ENCODE measurements at regions not wholly inside any gene's neighbourhood (a gene's known extent, or its start where the extent isn't known, plus 50 kb on each side); places are given as distances from the start of the nearest gene placed in this dataset.

DNA sequence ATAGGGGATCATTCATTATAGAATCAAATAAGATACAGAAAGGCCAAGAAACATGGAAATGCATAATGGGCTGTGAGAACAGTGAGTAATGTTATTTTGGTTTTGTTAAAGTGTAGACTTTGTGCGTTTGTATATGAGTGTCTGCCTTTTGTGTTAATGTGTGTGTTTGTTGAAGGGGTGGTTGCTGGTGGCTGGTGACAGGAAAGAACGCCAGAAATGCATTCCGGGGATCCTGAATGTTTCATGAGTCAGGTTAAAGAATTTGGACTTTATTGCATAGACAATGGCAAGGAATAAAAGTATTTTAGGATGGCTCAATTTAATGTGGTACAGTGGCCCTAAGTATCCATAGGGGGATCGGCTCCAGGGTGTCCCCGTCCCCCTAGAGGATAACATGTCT is 1228.9 kb downstream of the PCDH7 start:
- no peak for DNase-seq (ENCODE audit: low spot score)

DNA sequence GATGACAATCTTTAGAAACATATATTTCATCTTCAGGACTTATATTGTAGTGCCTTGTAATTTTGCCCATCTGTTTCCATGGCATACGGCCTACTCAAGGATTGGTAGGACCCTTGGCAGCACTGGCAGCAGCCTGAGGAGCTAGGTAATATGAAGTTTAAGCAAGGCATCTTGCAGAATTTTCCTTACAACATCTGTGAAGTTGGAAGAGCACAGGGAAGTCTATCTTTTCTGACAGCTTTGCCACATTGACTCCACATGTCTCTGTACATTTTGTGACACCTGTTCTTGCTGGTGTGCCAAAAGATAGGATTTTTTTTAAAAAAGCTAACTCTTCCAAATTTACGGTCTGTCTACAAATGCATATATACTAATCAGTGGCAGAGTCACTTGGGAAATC is 1235.2 kb downstream of the PCDH7 start:
- DNase-seq (ENCODE audit: low spot score), result no peak

DNA sequence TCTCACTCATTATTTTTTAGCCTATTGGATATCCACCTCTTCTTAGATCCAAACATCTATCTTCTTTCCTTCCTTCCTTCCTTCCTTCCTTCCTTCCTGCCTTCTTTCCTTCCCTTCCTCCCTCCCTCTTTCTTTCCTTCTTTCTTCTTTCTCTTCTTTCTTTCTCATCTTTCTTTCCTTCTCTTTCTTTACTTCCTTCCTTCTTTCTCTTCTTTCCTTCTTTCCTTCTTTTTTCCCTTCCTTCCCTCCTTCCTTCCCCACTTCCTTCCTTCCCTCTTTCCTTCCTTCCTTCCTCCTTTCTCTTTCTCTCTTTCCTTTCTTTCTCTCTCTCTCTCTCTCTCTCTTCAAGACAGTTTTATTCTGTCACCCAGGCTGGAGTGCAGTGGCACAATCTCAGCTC is 1239.8 kb downstream of the PCDH7 start:
- DNase-seq (ENCODE audit: low spot score), result no peak

DNA sequence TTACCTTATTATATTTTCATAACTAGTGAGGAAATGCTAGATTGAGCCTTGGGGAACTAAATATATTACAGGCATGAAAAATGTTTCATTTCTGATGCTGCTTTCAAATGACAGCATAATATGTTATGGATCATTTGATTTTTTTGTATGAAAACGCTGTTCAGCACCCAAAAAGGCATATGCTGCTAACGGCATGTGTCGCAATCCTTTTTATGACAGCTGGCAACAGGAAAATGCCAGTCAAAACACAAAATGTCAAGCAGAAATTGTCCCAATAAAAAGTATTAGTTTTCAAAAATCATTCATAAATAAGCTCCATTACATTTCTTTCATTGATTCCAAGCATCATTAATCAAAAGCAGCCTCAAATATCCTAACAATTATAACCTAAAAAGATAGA is 1244.5 kb downstream of the PCDH7 start:
- DNase-seq (ENCODE audit: low spot score), result no peak

DNA sequence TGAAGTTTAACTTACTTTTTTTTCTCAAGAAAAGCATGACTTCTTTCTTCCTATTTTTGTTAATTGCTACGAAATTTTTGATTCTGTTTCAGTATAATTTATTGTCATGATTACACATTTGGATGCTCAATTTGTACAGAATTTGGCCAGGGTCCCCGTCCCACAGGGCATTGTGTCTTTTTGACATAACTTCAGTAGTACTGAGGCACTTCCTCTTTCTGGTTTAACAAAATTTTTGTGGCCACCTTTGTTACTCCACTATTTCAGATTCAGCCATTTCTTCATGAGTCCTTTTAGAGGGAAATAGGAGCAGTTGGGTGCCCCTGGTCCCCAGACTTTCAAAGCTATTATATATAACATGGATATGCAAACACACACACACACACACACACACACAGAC is 1248.7 kb downstream of the PCDH7 start:
- no peak for DNase-seq (ENCODE audit: low spot score)

DNA sequence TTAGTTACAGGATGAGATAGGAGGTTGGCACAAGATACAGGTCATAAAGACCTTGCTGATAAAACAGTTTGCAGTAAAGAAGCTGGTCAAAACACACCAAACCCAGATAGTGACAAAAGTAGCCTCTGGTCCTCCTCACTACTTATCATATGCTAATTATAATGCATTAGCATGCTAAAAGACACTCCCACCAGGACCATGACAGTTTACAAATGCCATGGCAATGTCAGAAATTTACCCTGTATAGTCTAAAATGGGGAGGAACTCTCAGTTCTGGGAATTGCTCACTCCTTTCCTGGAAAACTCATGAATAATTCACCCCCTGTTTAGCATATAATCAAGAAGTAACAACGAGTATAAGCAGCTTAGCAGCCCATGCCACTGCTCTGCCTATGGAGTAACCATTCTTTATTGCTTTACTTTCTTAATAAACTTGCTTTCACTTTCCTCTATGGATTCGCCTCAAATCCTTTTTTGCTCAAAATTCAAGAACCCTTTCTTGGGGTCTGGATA is 1254.4 kb downstream of the PCDH7 start:
- no peak for DNase-seq (ENCODE audit: low spot score)

DNA sequence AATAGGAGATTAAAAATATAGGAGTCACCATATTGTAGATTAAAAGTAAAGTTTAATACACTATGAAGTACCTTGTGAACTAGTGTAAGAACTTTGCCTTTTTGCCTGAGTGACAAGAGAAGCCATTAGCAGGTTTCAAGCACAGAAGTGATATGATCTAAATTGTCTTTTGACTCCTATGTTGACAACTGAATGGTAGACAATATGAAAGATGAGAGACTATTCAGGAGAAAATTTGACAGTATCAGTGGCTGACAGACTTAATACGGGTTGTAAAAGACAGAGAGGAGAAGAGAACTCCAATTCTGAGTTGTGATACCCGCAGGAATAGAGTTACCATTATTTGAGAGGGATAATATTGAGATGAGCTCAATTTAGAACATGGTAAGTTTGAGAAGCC is 1259.8 kb downstream of the PCDH7 start:
- DNase-seq (ENCODE audit: low spot score), result no peak

DNA sequence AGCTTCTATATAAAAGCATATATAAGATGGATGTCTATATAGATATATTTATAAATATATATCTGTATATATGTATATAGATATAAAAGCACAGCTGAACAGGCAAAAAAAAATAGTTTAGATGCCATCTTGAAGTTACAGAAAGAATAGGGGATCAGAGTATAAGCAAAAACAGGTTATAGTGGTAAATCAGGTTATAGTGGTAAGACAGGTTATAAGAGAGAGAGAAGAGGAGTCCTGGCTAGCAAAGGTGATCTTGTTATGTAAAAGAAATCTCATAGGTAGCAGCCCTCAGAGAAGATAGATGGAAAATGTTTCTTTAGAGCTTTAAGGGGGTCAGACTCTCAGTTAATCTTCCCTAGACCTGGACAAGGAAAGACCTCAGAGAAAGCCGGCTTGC is 1263.1 kb downstream of the PCDH7 start:
- no peak for DNase-seq (ENCODE audit: low spot score)

DNA sequence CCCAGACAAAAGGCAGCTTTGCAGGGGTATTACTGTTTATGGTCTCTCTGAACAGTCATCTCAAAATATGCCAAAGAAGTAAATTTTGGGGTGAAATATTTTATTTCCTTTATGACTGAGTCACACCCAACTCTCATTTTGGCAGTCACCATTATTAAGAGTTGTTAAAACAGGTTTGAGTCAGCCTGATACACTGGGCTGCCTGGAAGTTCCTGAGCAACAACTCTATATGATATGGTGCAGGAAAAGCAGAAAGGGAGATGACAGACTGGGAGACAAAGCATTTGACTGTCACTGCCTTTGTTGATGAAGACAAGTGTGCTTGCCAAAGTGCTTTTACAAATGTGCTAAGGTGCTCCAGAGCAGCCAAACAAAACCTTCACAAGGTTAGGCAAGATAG is 1263.5 kb downstream of the PCDH7 start:
- DNase-seq (ENCODE audit: low spot score), result no peak

DNA sequence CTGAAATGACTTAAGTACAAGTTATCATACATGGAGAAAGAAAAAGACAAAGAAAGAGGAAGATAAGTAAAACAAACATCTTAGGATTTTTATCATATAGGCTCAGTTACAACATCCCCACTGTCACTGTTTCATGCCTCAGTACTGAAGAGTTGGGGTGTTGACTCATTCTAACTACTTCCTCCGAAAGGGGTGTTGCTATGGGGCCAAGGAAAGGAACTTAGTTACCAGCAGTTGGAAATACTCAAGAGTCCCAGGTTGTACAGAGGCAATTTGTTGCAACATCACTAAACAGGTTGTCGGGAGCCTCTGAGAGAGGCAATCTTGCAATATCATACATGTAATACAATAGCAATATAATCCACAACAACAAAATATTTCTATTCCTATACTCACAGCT is 1264.7 kb downstream of the PCDH7 start:
- DNase-seq (ENCODE audit: low spot score), result no peak

DNA sequence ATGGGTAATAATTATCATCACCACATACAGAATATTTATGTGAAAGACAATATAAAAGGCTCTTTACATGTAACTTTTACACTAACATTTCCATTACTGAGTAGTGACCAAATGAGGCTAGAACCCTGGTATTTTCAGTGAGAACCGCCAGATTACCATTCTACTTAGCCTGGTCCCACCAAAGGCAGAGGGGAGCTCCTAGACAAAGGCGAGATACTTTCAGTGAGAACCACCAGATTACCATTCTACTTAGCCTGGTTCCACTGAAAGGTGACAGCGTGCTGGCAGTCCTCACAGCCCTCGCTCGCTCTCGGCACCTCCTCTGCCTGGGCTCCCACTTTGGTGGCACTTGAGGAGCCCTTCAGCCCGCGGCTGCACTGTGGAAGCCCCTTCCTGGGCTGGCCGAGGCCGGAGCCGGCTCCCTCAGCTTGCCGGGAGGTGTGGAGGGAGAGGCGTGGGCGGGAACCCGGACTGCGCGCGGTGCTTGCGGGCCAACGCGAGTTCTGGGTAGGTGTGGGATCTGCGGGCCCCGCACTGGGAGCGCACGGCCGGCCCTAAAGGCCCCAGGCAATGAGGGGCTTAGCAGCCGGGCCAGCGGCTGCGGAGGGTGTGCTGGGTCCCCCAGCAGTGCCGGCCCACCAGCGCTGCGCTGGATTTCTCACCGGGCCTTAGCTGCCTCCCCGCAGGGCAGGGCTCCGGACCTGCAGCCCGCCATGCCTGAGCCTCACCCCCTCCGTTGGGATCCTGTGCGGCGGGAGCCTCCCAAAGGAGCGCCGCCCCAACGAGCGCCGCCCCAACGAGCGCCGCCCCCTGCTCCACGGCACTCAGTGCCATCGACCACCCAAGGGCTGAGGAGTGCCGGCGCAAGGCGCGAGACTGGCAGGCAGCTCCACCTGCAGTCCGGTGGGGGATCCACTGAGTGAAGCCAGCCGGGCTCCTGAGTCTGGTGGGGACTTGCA is 1276.1 kb downstream of the PCDH7 start:
- DNase-seq (ENCODE audit: low spot score), result no peak

DNA sequence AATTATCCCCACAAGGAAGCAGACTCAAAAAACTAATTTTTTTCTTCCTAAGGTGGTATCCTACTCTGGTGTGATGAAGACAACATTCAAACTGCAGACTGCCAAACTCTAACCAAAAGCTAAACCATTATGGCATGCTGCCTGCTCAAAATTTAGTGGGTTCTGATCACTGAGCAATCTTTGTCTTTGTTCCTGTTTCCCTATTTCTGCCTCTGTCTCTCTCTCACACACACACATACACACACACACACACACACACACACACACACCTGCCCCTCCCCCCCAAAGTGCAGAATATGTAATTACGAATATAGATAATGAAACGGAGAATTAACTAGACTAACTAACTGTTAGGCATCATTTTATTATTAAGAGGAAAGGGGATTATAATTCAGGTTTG is 1278.6 kb downstream of the PCDH7 start:
- no peak for DNase-seq (ENCODE audit: low spot score)

DNA sequence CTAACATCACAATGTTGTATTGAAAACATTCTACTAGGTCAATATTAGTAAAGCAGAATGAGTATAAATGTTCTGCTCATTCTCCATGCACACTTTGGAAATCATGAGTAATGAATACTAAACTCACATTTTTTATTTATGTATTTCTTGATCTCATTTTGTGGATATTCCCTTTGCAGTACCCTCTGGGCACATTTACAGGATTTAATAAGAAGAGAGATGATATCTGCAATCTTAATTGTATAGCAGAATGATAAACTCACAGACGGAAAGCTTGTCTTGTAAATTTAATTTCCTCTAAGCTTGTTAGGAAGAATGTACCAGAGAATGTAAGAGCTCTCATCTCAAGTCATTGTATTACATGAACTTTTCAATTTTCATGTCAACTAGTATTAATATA is 1279.7 kb downstream of the PCDH7 start:
- no peak for DNase-seq (ENCODE audit: low spot score)

DNA sequence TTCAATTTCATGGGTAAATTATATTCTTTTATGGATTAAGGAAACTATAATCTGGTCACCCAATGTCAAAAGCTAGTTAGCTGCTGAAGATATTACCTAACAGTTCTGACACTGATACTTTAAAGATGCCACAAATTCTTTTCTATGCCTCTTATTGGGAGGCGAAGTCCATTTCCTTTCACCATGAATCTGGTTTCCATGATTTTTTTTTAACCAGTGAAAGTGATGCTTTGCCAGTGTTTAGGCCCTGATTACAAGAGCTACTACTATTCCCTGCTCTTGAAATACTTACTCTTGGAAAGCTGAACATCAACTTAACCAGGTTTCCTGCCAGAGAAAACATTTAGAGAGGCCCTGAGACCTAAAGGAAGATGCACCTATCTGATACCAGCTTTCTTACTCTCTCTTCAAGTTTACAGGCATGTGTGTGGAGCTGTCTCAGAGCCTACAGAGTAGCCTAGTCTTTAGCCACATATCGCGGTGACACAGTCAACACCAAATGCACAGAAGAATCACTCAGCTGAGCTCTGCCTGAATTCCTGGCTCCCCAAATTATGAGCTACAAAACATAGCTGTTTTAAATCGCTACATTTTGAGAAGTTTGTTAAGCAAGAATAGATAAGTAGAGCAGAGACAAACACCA is 1280.8 kb downstream of the PCDH7 start:
- no peak for DNase-seq (ENCODE audit: low spot score)

DNA sequence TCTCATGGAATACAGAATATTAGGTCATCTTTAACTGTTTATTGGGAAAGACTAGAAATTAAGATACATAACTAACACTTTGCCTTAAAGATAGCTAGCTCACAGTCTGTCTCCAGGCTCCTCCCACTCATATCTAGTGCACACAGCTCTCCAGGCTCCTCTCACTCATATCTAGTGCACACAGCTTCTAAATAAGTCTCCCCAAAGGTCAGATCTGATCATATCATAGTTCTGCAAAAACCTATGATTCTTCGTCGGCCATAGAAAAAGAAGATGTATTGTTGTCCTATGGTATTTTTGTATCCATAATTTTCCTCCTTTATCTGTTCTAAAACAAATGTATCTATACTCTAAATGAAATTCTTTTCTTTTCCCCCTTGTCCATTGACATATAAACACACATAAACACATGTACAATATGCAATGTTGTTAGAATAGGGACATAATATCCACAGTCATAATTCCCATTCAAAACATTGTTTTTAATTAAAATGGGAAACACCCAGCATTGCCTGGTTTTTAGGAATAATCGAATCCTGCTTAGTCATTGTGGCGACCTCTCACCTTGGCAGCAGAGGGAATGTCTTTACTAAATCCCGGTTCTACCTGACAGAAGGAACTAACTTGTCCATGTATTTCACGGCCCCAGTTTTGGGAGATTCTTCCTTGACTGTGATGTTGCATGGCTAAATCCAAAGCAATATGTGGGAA is 1282.0 kb downstream of the PCDH7 start:
- no peak for DNase-seq (ENCODE audit: low spot score)

DNA sequence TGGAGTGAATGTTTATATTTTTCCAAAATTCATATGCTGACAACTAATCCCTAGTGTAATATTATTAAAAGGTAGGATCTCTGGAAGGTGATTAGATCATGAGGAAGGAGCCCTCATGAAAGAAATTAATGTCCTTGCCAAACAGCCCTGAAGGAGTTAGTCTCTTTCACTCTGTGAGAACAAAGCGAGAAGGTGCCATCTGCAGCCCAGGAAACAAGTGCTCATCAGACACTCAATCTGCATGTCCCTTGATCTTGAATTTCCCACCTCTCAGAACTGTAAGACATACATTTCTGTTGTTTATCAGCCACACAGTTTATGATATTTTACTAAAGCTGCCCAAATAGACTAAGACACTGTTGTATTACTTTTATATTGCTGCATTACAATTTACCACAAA is 1283.4 kb downstream of the PCDH7 start:
- no peak for DNase-seq (ENCODE audit: low spot score)

DNA sequence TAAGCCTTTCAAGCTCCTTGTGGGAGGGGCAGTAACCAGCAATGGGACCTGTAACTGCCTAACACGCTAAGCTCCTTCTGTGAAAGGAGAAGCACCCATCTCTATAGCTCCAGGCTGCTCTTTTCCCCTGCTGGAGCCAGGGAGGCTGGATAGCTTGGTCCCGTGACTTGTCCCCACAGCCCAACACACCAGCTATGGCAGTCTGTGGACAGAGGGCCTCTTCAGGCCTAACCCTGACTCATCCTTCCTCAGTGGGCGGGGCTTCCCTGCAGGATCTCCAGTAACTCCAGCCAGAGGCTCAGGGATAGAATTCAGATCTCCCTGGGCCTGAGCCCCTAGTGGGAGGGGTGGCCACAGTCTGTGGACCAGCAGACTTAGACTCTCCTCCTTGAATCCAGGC is 1290.1 kb downstream of the PCDH7 start:
- DNase-seq (ENCODE audit: low spot score), result no peak

DNA sequence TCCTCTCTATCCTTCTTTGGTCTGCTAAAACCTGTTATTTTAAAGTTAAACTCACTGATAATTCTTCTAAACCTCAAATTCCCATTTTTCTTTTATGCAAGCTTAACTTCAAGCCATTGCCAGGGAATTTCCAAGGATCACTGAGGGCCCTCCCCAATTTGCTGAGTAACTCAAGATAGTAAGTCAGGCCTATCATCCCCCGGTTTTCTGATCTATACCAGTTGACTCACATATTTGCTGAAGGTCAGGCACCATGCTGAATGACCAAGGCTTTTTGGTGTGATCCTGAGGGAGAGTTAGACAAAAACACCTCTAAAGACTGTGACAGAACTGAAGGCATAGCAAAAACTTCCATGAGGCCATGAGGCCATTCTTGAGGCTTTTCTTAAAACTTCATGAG is 1301.9 kb downstream of the PCDH7 start:
- DNase-seq (ENCODE audit: low spot score), result no peak

DNA sequence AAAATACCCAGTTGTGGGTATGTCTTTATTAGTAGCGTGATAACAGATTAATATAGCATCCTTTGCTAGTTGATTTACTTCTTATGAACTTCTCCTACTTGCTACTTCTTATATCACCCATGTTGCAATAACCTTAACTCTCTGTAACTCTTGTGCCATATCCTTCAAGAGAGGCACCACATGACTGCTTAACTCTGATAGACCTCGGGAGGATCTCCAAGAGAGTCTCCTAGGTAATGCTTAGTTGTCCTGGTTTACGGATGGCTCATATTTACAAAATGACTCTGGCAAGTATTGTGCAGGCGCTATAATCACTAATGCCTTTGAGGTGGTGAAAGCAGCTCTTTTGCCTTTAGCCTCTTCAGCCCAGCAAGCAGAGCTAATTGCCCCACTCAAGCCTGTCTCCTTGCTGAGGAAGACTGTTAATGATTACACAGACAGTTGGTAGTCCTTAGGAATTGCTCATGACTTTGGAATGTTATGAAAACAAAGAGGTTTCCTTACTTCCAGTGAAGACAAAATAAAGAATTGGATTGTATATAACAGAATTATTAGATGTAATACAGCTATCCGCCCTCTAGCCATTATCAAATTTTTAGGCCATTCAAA is 1305.8 kb downstream of the PCDH7 start:
- DNase-seq (ENCODE audit: low spot score), result no peak

DNA sequence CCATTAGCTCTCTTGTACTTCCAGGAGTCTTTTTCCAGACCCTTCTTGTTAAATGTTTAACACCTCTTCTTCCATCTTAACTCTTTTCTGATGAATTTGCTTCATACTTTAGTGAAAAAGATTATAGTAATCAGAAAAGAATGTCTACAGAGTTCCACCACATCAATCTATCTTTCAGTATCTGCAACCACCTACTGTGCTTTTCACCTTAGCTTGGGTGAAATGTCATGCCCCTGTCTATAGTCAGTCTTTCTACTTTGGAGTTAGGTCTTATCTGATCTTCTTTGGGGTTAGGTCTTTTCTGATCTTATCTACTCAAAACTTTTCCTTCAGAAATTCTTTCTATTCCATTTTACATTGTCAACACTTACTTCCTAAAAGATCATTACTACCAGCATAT is 1310.2 kb downstream of the PCDH7 start:
- DNase-seq (ENCODE audit: low spot score), result no peak

DNA sequence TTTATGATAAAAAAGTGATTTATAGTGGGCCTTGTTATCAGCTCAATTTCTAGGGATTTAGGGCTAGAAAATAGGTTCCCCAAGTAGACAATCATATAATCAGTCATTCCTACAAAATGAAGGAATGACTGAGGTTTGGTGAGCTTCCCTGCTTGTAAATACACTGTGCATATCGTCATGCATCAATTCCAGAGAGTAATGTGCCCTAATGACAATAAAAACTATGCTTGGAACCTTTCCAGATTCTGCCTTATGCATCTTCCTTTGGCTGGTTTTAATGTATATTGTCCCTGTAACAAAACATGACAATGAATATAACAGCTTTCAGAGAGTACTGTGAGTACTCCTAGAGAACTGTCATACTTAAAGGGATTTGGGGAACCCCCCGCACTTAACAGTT is 1310.9 kb downstream of the PCDH7 start:
- no peak for DNase-seq (ENCODE audit: low spot score)

DNA sequence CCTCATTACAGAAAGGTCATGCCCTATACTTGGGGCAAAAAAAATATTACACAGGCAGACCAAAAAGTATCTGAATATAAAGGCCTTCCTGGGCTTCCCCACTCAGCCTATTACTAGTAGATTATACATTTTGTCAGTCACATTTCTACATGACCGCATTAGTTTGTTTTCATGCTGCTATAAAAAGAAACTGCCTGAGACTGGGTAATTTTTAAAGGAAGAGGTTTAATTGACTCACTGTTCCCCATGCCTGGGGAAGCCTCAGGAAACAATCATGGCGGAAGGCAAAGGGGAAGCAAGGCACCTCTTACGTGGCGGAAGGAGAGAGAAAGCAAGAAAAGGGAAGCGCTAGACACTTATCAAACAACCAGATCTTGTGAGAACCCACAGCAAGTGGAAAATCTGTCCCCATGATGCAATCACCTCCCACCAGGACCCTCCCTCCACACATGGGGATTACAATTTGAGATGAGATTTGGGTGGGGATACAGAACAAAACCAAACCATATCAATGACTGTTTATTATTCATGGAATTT is 1312.0 kb downstream of the PCDH7 start:
- DNase-seq (ENCODE audit: low spot score), result no peak
